DOHH2 (cell line): ENCODE measurements at regions not wholly inside any gene's neighbourhood (a gene's known extent, or its start where the extent isn't known, plus 50 kb on each side); places are given as distances from the start of the nearest gene placed in this dataset.
"Not testable (repeated sequence)": the region's sequence is repeated elsewhere in the genome, so short reads cannot be mapped to it uniquely, and the experiment has no call there.

Experiments used
- H3F3A ChIP-seq: fragments of 200-600 bp; sonication (generic), shearing (Covaris generic); 2 replicates; pipeline ENCODE4 v1.6.0; 2016; ENCODE audit warnings: antibody characterized with exemption, mild to moderate bottlenecking; ENCODE audit not compliant: control insufficient read depth, insufficient read depth
- H3K27ac ChIP-seq: fragments of 200-600 bp; sonication (generic); 2 replicates; pipeline ENCODE4 v1.5.1; 2014; ENCODE audit warnings: low read depth, mild to moderate bottlenecking, low read length, moderate library complexity
- H3K27me3 ChIP-seq: fragments of 200-600 bp; sonication (generic); 2 replicates; pipeline ENCODE4 v1.6.1; 2014; ENCODE audit warnings: mild to moderate bottlenecking, low read length, mixed read lengths; ENCODE audit not compliant: control insufficient read depth
- H3K36me3 ChIP-seq: fragments of 200-600 bp; sonication (generic); 2 replicates; pipeline ENCODE4 v1.6.1; 2014; ENCODE audit warnings: mild to moderate bottlenecking, low read length, moderate library complexity, mixed read lengths; ENCODE audit not compliant: control insufficient read depth
- H3K4me1 ChIP-seq: fragments of 200-600 bp; sonication (generic); 2 replicates; pipeline ENCODE4 v1.6.1; 2014; ENCODE audit warnings: mild to moderate bottlenecking, low read length, mixed read lengths; ENCODE audit not compliant: control insufficient read depth
- H3K4me2 ChIP-seq: fragments of 200-600 bp; sonication (generic); 2 replicates; pipeline ENCODE4 v1.6.0; 2014; ENCODE audit warnings: mild to moderate bottlenecking, low read length, moderate library complexity
- H3K4me3 ChIP-seq: fragments of 200-600 bp; sonication (generic); 2 replicates; pipeline ENCODE4 v1.5.1; 2014; ENCODE audit warnings: mild to moderate bottlenecking, low read length, mixed read lengths
- H3K79me2 ChIP-seq: fragments of 200-600 bp; sonication (generic); 2 replicates; pipeline ENCODE4 v1.6.1; 2014; ENCODE audit warnings: mild to moderate bottlenecking, low read length, mixed read lengths; ENCODE audit not compliant: control insufficient read depth
- H3K9me2 ChIP-seq: fragments of 200-600 bp; sonication (generic); replicated peaks from 2 replicates; pipeline ENCODE4 v1.6.1; 2014; ENCODE audit warnings: mild to moderate bottlenecking, low read length, mixed read lengths; ENCODE audit not compliant: control insufficient read depth
- H3K9me3 ChIP-seq: fragments of 200-600 bp; sonication (generic); 2 replicates; pipeline ENCODE4 v1.6.1; 2014; ENCODE audit warnings: antibody characterized with exemption, low read length, mixed read lengths; ENCODE audit not compliant: control insufficient read depth, insufficient read depth
- H4K20me1 ChIP-seq: fragments of 200-600 bp; sonication (generic); 2 replicates; pipeline ENCODE4 v1.6.0; 2014; ENCODE audit warnings: low read depth, mild to moderate bottlenecking, antibody characterized with exemption, low read length, moderate library complexity; ENCODE audit not compliant: control insufficient read depth, insufficient read depth
- CTCF ChIP-seq: fragments of 200-600 bp; sonication (generic); IDR thresholded peaks from one replicate; pipeline ENCODE4 v1.5.1; 2014; ENCODE audit warnings: antibody characterized with exemption, mild to moderate bottlenecking, low read depth, low read length; ENCODE audit not compliant: poor library complexity, severe bottlenecking
- EZH2phosphoT487 ChIP-seq: fragments of 200-600 bp; sonication (generic); IDR thresholded peaks from 2 replicates; pipeline ENCODE4 v1.6.1; 2017; ENCODE audit warnings: borderline replicate concordance, mild to moderate bottlenecking, antibody characterized with exemption, low read length, moderate library complexity, mixed read lengths

GRCh38 chr7:56449762-56450161 lies 333.5 kb upstream of the NUPR2 start:
- no peaks in the 10 kb centered on the region for H4K20me1 ChIP-seq

GRCh38 chr7:56447864-56448693 lies 331.9 kb upstream of the NUPR2 start:
- H4K20me1 ChIP-seq, result no peaks in the 10 kb centered on the region
- TF ChIP-seq EZH2phosphoT487, result no peak
- TF ChIP-seq CTCF, result no peak
- H3K4me1 ChIP-seq, result no peaks in the 10 kb centered on the region
- no peak overlapping the region for H3K27ac ChIP-seq
- H3K9me3 ChIP-seq, result peaks cover 24% of the 10 kb centered on the region; the same call in 1 of the 2 replicates
- no peaks in the 10 kb centered on the region for H3K9me2 ChIP-seq
- H3K27me3 ChIP-seq, result no peaks in the 10 kb centered on the region
- no peak overlapping the region for H3K4me3 ChIP-seq
- H3K36me3 ChIP-seq, result no peaks in the 10 kb centered on the region
- H3K4me2 ChIP-seq, result no peak overlapping the region
- H3F3A ChIP-seq, result no peaks in the 10 kb centered on the region
- H3K79me2 ChIP-seq, result no peaks in the 10 kb centered on the region

More at GRCh38 chr7:56449762-56450161, 333.5 kb upstream of the NUPR2 start:
- no peak overlapping the region for H3K27ac ChIP-seq
- no peaks in the 10 kb centered on the region for H3K79me2 ChIP-seq
- no peaks in the 10 kb centered on the region for H3K36me3 ChIP-seq
- no peaks in the 10 kb centered on the region for H3K9me2 ChIP-seq
- H3K27me3 ChIP-seq, result no peaks in the 10 kb centered on the region
- no peak overlapping the region for H3K4me3 ChIP-seq
- H3K4me1 ChIP-seq, result no peaks in the 10 kb centered on the region
- TF ChIP-seq CTCF, result no peak
- no peak for TF ChIP-seq EZH2phosphoT487
- peaks cover 25% of the 10 kb centered on the region; the same call in 1 of the 2 replicates for H3K9me3 ChIP-seq
- H3F3A ChIP-seq, result no peaks in the 10 kb centered on the region
- no peak overlapping the region for H3K4me2 ChIP-seq

GRCh38 chr7:56420528-56420927 lies 304.3 kb upstream of the NUPR2 start:
- H3K4me2 ChIP-seq, H3K4me1 ChIP-seq, H3K27me3 ChIP-seq, H3K9me3 ChIP-seq, H3K9me2 ChIP-seq, H3K79me2 ChIP-seq, H3K4me3 ChIP-seq, H3K36me3 ChIP-seq, H3F3A ChIP-seq, H4K20me1 ChIP-seq, H3K27ac ChIP-seq: not testable (repeated sequence)

GRCh38 chr7:56375173-56375572 lies 259.0 kb upstream of the NUPR2 start:
- H3K79me2 ChIP-seq, result no peaks in the 10 kb centered on the region
- H3K9me3 ChIP-seq, result 0 out of 2 replicates have a peak, but pooled peaks cover 4% of the 10 kb centered on the region
- no peak for TF ChIP-seq EZH2phosphoT487
- TF ChIP-seq CTCF, result no peak
- H3K36me3 ChIP-seq, result no peaks in the 10 kb centered on the region
- no peaks in the 10 kb centered on the region for H3K9me2 ChIP-seq
- no peaks in the 10 kb centered on the region for H4K20me1 ChIP-seq
- no peaks in the 10 kb centered on the region for H3F3A ChIP-seq
- H3K4me3 ChIP-seq, result no peak overlapping the region
- H3K27me3 ChIP-seq, result no peaks in the 10 kb centered on the region
- no peak overlapping the region for H3K27ac ChIP-seq
- H3K4me1 ChIP-seq, result no peaks in the 10 kb centered on the region
- H3K4me2 ChIP-seq, result no peak overlapping the region

GRCh38 chr7:56374666-56375065 lies 258.4 kb upstream of the NUPR2 start:
- not testable (repeated sequence) for H3K27ac ChIP-seq, H3K4me3 ChIP-seq, H3K9me3 ChIP-seq, H3K9me2 ChIP-seq, H3K4me1 ChIP-seq, H3K27me3 ChIP-seq, H4K20me1 ChIP-seq, H3K79me2 ChIP-seq, H3F3A ChIP-seq, H3K4me2 ChIP-seq, H3K36me3 ChIP-seq
